ENCODE measurements at regions not wholly inside any gene's neighbourhood (a gene's known extent, or its start where the extent isn't known, plus 50 kb on each side); places are given as distances from the start of the nearest gene placed in this dataset.

DNA sequence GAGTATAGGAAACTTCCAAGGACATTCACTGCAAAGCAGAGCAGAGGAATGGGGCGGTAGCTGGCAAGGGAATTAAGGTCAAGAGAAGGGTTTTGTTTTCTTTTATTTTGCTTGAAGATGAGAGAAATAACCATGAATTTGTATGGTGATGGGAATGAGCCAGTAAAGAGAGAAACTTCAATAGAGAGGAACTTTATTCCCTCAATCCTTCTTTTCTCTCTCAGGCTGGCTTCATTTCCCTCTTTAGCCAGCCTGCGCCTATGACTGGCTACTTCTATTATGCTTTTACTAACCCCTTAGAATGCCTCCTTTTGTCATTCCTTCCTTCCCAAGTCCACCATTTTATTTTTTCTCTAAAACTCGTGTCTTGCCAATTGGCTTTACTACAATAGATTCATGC, 101.4 kb upstream of the CEP85L start:
- 88% methylated on average over 3 of the region's 3 CpGs; no CpG with 5 or more reads in 1 of the 2 experiments for WGBS, 2 experiments (ENCODE audit: extremely low coverage in 1 of 2, insufficient coverage in 1 of 2, insufficient read length in 1 of 2, insufficient replicate concordance in 2 of 2, low coverage in 1 of 2, low lambda C conversion rate in 2 of 2, missing lambda C conversion rate in 1 of 2)
- Histone ChIP-seq H3K27me3 (replicated peaks in 1 of 4; ENCODE audit: control insufficient read depth in 3 of 4, extremely low read depth in 1 of 4, insufficient read depth in 3 of 4, low read length in 3 of 4) (no peaks in the 10 kb centered on the region), H3K79me2 (ENCODE audit: control insufficient read depth in 1 of 2, insufficient read depth in 2 of 2, low read length in 2 of 2) (no peaks in the 10 kb centered on the region), H4K91ac (replicated peaks; ENCODE audit: insufficient read length, low read length) (no peak overlapping the region), H2BK20ac (ENCODE audit: low read length) (no peak overlapping the region), H3K4me2 (ENCODE audit: insufficient read depth in 1 of 2, low read depth in 2 of 2, low read length in 2 of 2) (no peak overlapping the region), H3K79me1 (ENCODE audit: low read depth, low read length) (no peaks in the 10 kb centered on the region), H2AK5ac (ENCODE audit: low read depth, low read length) (no peak overlapping the region), H3K14ac (ENCODE audit: insufficient read length) (no peak overlapping the region), H3K4me3 (ENCODE audit: extremely low read depth in 1 of 4, insufficient read depth in 2 of 4, low read depth in 3 of 4, low read length in 4 of 4) (no peak overlapping the region), H3K4me1 (replicated peaks in 1 of 4; ENCODE audit: control insufficient read depth in 3 of 4, insufficient read depth in 4 of 4, low read length in 3 of 4) (peaks cover 0 to 5% (median 4%) of the 10 kb centered on the region in 4 experiments; a peak in 2 of 7 replicates), H3K36me3 (ENCODE audit: control insufficient read depth in 2 of 4, insufficient read depth in 4 of 4, low read length in 3 of 4) (no peaks in the 10 kb centered on the region), H3K23ac (ENCODE audit: insufficient read length) (no peak overlapping the region), H4K20me1 (replicated peaks in 1 of 2; ENCODE audit: control insufficient read depth in 1 of 2, insufficient read depth in 2 of 2, low read length in 2 of 2) (no peaks in the 10 kb centered on the region), H3K56ac (replicated peaks; ENCODE audit: insufficient read length, low read depth, low read length) (no peak overlapping the region), H3K23me2 (ENCODE audit: low read depth, low read length) (no peaks in the 10 kb centered on the region), H3K9me3 (ENCODE audit: insufficient read depth in 2 of 2, low read depth in 1 of 2, low read length in 1 of 2) (no peaks in the 10 kb centered on the region), H2BK5ac (ENCODE audit: low read depth, low read length) (no peak overlapping the region), H4K8ac (ENCODE audit: extremely low read depth, insufficient read depth, low read length) (no peak overlapping the region), H2BK120ac (replicated peaks; ENCODE audit: low read depth, low read length) (no peak overlapping the region), H2BK12ac (ENCODE audit: low read depth, low read length) (no peak overlapping the region), H3K9ac (replicated peaks in 1 of 4; ENCODE audit: extremely low read depth in 1 of 4, low read depth in 3 of 4, low read length in 3 of 4) (no peak overlapping the region), H4K5ac (ENCODE audit: insufficient read length, low read depth, low read length) (no peak overlapping the region), H3K4ac (replicated peaks; ENCODE audit: insufficient read length, low read depth, low read length) (no peak overlapping the region), H2BK15ac (ENCODE audit: low read length) (no peak overlapping the region), H3K27ac (ENCODE audit: low read depth, low read length) (no peak overlapping the region), H2AFZ (ENCODE audit: low read length) (no peak overlapping the region), H3K18ac (ENCODE audit: extremely low read depth, low read length) (no peak overlapping the region)
- FAIRE-seq = no peak
- ChIA-PET CTCF (ENCODE audit: partially characterized antibody) (interaction anchor here (1.3 kb wide), 1 partner anchor 25 kb away, joined by 3 read pairs; no protein-coding TSS in a partner anchor), POLR2A (ENCODE audit: partially characterized antibody) (no interaction called here)
- DNase-seq (ENCODE audit: low read depth in 1 of 2, low spot score in 2 of 2) = no peak
- no peak for TF ChIP-seq PHF8 (conservative IDR thresholded peaks at IDR 0.05; ENCODE audit: low read depth, low read length)
- TF ChIP-seq NRF1 (IDR thresholded peaks at IDR 0.05; ENCODE audit: low read depth, low read length) = no peak
- no peak for TF ChIP-seq EGR1 (IDR thresholded peaks at IDR 0.05; ENCODE audit: borderline replicate concordance, low read depth, low read length)
- no peak for TF ChIP-seq EZH2 (IDR thresholded peaks at IDR 0.05; ENCODE audit: low read depth, low read length, severe bottlenecking)
- TF ChIP-seq SRF (IDR thresholded peaks at IDR 0.05; ENCODE audit: low read depth, low read length) = no peak
- TF ChIP-seq TAF7 (optimal IDR thresholded peaks at IDR 0.05; ENCODE audit: borderline replicate concordance, low read depth, low read length) = no peak

Data from H1 (cell line).